GM12892 (cell line): ENCODE measurements at regions not wholly inside any gene's neighbourhood (a gene's known extent, or its start where the extent isn't known, plus 50 kb on each side); places are given as distances from the start of the nearest gene placed in this dataset.

Experiments used
- DNase-seq: peaks from one replicate; pipeline ENCODE4 v3.0.0; 2011; ENCODE audit not compliant: insufficient read length
- FAIRE-seq: peaks from 2 replicates; lab custom pipeline; 2011; peaks lifted over from hg19 to GRCh38; lab: Jason Lieb, UNC
- POLR2A ChIP-seq: IDR thresholded peaks from 2 replicates; pipeline ENCODE4 v1.6.1; 2011; ENCODE audit warnings: low read depth, low read length, control low read depth
- POLR2AphosphoS5 ChIP-seq: IDR thresholded peaks from 2 replicates; pipeline ENCODE4 v1.6.1; 2011; ENCODE audit warnings: low read depth, low read length, control low read depth
- TAF1 ChIP-seq: IDR thresholded peaks from 2 replicates; pipeline ENCODE4 v1.6.1; 2011; ENCODE audit warnings: low read depth, mild to moderate bottlenecking, control low read depth, low read length, borderline replicate concordance

GRCh38 chr2:198254536-198255090, 450.2 kb downstream of the PLCL1 start:
- FAIRE-seq: no peak

GRCh38 chr2:198253995-198254394, 449.6 kb downstream of the PLCL1 start:
- no peak for TF ChIP-seq POLR2A
- no peak for TF ChIP-seq TAF1
- no peak for TF ChIP-seq POLR2AphosphoS5
- FAIRE-seq (no peak), DNase-seq (no peak)

More at GRCh38 chr2:198254536-198255090, 450.2 kb downstream of the PLCL1 start:
- DNase-seq: no peak
- TF ChIP-seq POLR2A (no peak), TAF1 (no peak), POLR2AphosphoS5 (no peak)

- TF ChIP-seq POLR2AphosphoS5: no peak
- TF ChIP-seq TAF1: no peak
- no peak for TF ChIP-seq POLR2A
- DNase-seq (no peak), FAIRE-seq (no peak)
These were observed 448.1 kb downstream of the PLCL1 start for GRCh38 chr2:198252472-198252871.

GRCh38 chr2:198242093-198242492, 437.7 kb downstream of the PLCL1 start:
- TF ChIP-seq POLR2A (no peak), POLR2AphosphoS5 (no peak), TAF1 (no peak)

GRCh38 chr2:198238429-198238828, 434.0 kb downstream of the PLCL1 start:
- FAIRE-seq (no peak), DNase-seq (no peak)
- TF ChIP-seq POLR2AphosphoS5 (no peak), TAF1 (no peak), POLR2A (no peak)

More at GRCh38 chr2:198242093-198242492, 437.7 kb downstream of the PLCL1 start:
- FAIRE-seq: no peak
- DNase-seq: no peak

- TF ChIP-seq TAF1: no peak
- TF ChIP-seq POLR2AphosphoS5: no peak
- TF ChIP-seq POLR2A: no peak
- no peak for DNase-seq
- no peak for FAIRE-seq
These were observed 431.9 kb downstream of the PLCL1 start for GRCh38 chr2:198236338-198236737.

- no peak for FAIRE-seq
- TF ChIP-seq POLR2A (no peak), TAF1 (no peak), POLR2AphosphoS5 (no peak)
- no peak for DNase-seq
These were observed 427.9 kb downstream of the PLCL1 start for GRCh38 chr2:198232281-198232680.

GRCh38 chr2:198231562-198231961, 427.2 kb downstream of the PLCL1 start:
- DNase-seq: no peak
- FAIRE-seq: no peak
- TF ChIP-seq POLR2A (no peak), POLR2AphosphoS5 (no peak), TAF1 (no peak)

- FAIRE-seq: no peak
- TF ChIP-seq POLR2AphosphoS5 (no peak), TAF1 (no peak), POLR2A (no peak)
These were observed 416.6 kb downstream of the PLCL1 start for GRCh38 chr2:198220763-198221610.

GRCh38 chr2:198219292-198219691, 414.9 kb downstream of the PLCL1 start:
- FAIRE-seq (no peak), DNase-seq (no peak)
- TF ChIP-seq TAF1 (no peak), POLR2A (no peak), POLR2AphosphoS5 (no peak)

More at GRCh38 chr2:198220763-198221610, 416.6 kb downstream of the PLCL1 start:
- DNase-seq: no peak

- FAIRE-seq: no peak
- TF ChIP-seq POLR2AphosphoS5 (no peak), POLR2A (no peak)
These were observed 409.8 kb downstream of the PLCL1 start for GRCh38 chr2:198214114-198214596.

GRCh38 chr2:198213253-198213652, 408.9 kb downstream of the PLCL1 start:
- no peak for TF ChIP-seq POLR2AphosphoS5
- no peak for TF ChIP-seq POLR2A
- no peak for TF ChIP-seq TAF1
- no peak for DNase-seq
- FAIRE-seq: no peak

More at GRCh38 chr2:198214114-198214596, 409.8 kb downstream of the PLCL1 start:
- no peak for DNase-seq

GRCh38 chr2:198211706-198212105, 407.3 kb downstream of the PLCL1 start:
- DNase-seq (no peak), FAIRE-seq (no peak)
- no peak for TF ChIP-seq TAF1
- TF ChIP-seq POLR2AphosphoS5: no peak
- TF ChIP-seq POLR2A: no peak
